Suprapubic skin (tissue), 4 donors: ENCODE measurements at regions not wholly inside any gene's neighbourhood (a gene's known extent, or its start where the extent isn't known, plus 50 kb on each side); places are given as distances from the start of the nearest gene placed in this dataset.

Experiments used
- POLR2A ChIP-seq, 2 donors: fragments of 450-650 bp; IDR thresholded peaks; one replicate each; pipeline ENCODE4 v1.6.1; 2017; ENCODE audit warnings: antibody characterized with exemption in 2 of 2, mild to moderate bottlenecking in 2 of 2, moderate library complexity in 2 of 2
- POLR2AphosphoS5 ChIP-seq, 3 donors: sonication (generic); formaldehyde crosslinking; IDR thresholded peaks; one replicate each; pipeline ENCODE4 v1.6.1; 2017; ENCODE audit warnings: antibody characterized with exemption in 3 of 3
- TF ChIP-seq, protein P1 (sequence below), 2 donors: fragments of 200-600 bp in 1 of 2; fragments of 450-650 bp in 1 of 2; sonication (generic) in 1 of 2; IDR thresholded peaks; one replicate each; pipeline ENCODE4 v1.5.1; 2016 to 2019; ENCODE audit warnings: antibody characterized with exemption in 2 of 2, mild to moderate bottlenecking in 1 of 2, moderate library complexity in 1 of 2

DNA sequence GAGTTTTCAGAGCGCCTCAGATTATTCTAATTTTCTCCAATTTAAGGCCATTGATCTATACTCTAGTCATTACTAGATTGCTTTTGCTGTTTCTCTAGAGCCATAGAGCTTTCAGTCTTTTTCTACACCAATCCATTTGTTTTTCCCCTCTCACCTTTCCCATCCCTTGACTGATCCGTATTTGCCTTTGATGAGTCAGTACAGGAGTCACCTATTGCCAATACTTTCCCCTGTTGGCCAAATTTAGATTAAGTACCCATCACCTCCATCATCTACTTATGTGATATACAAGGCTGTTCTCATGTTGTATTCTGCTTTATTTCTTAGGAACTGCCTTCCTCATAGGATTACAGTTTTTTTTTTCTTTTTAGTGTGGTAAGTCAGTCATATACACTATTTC, 463.2 kb downstream of the KLF12 start:
- TF ChIP-seq, protein P1, sequence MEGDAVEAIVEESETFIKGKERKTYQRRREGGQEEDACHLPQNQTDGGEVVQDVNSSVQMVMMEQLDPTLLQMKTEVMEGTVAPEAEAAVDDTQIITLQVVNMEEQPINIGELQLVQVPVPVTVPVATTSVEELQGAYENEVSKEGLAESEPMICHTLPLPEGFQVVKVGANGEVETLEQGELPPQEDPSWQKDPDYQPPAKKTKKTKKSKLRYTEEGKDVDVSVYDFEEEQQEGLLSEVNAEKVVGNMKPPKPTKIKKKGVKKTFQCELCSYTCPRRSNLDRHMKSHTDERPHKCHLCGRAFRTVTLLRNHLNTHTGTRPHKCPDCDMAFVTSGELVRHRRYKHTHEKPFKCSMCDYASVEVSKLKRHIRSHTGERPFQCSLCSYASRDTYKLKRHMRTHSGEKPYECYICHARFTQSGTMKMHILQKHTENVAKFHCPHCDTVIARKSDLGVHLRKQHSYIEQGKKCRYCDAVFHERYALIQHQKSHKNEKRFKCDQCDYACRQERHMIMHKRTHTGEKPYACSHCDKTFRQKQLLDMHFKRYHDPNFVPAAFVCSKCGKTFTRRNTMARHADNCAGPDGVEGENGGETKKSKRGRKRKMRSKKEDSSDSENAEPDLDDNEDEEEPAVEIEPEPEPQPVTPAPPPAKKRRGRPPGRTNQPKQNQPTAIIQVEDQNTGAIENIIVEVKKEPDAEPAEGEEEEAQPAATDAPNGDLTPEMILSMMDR (IDR thresholded peaks at IDR 0.05) = no peak
- no peak for TF ChIP-seq POLR2AphosphoS5 (IDR thresholded peaks at IDR 0.05)
- TF ChIP-seq POLR2A (IDR thresholded peaks at IDR 0.05) = no peak
